GM21381 (cell line): ENCODE measurements at regions not wholly inside any gene's neighbourhood (a gene's known extent, or its start where the extent isn't known, plus 50 kb on each side); places are given as distances from the start of the nearest gene placed in this dataset.
"Not testable (repeated sequence)": the region's sequence is repeated elsewhere in the genome, so short reads cannot be mapped to it uniquely, and the experiment has no call there.

Source experiments
- ATAC-seq: cut with Tn5 transposase; IDR thresholded peaks from one replicate; pipeline ENCODE4 v1.9.1; 2021; ENCODE audit warnings: mild to moderate bottlenecking, moderate library complexity; ENCODE audit not compliant: unreplicated experiment

DNA sequence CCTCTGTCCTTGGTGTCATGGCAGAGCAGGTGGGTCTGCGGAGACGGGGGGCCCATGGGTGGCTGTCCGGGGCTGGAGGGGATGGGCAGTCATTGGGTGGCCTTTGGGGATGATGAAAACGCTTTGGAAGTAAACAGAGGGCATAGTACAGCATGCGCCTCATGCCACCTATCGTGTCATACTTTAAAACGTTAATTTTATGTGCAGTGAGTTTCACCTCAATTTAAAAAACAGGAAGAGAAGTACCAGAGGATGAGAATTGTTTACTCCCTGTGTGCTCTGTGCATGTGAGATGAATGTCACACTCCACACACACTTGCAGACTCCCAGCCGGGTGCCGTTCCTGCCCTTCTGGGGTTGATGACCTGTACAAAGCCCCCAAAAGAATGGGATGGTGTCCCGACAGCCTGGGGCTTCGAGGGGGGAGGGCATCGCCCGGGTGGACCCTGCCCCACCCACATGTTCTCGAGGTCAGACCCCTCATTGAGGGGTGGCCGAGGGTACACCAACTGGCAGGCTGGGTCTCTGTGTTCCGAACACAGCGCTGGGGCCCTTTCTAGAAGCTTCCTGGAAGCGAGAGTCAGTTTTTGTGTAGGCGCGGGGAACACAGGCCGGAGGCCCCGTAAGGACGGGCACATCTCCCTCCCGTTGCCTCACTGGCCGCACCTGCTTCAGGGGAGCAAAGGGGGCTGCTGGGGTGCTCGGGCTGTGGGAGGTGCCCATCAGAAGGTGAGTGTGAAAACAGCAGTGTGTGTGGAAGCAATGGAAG lies 153.2 kb downstream of the LAT start:
- ATAC-seq = not testable (repeated sequence)

DNA sequence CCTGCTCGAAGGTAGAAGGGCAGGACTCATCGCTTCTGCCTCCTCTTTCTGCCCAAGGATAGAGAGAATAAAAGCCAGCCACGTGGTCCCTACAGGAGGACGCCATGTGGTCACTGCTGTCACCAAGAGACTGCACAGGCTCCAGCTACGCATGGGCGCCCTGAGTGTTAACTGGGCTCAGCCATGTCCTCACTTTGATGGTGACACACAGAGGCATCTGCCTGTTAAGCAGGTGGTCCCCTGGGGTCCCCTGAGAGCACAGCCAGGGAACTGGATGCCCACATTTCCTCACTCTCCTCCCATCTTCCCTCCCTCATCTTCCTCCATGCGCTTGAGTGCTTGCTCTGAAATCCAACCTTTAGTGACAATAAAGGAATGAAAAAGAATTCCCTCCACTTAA lies 152.6 kb downstream of the LAT start:
- not testable (repeated sequence) for ATAC-seq

DNA sequence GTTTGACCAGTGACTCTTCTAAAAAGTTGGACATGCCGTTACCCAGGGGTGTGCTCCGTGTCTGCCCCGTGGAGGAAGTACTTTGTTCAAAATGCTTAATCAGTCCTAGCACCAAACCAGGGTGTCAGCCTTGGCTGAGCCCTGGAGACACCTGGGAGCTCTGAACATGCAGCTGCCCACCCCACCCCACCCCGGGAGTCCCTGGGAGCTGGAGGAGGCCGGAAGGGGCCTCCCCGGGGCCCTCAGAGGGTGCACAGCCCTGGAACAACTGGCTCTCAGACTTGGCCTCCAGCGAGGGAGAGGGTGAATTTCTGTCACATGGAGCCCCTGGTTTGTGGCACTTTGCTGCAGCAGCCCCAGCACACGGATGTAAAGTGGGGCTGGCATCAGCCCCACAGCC lies 152.1 kb downstream of the LAT start:
- ATAC-seq = not testable (repeated sequence)

DNA sequence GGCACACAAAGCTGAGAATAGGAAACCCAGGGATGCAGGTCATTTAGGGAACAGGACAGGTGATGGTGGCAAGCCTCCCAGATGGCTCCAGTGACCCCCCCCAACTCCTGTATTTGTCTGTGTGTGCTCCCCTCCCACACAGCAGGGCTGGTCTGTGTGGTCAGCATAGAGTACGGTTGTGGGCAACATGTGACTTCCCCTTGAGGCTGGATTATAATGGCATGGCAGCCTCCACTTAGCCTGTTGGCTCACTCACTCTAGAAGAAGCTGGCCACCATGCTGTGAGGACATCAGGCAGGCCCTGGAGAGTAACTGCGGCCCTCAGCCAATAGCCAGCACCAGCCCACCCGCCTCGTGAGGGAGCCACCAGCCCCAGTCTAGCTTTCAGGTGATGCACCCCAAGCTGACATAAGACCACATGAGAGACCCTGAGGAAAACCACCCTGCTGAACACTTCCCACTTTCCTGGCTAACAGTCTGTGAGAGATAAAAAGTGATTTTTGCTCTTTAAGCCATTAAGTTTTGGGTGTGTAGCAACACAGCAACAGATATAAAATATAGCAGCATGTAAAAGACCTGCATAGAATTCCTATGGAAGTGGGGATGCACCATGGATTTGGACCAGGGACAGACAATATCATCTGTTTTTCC lies 151.3 kb downstream of the LAT start:
- ATAC-seq = not testable (repeated sequence)

DNA sequence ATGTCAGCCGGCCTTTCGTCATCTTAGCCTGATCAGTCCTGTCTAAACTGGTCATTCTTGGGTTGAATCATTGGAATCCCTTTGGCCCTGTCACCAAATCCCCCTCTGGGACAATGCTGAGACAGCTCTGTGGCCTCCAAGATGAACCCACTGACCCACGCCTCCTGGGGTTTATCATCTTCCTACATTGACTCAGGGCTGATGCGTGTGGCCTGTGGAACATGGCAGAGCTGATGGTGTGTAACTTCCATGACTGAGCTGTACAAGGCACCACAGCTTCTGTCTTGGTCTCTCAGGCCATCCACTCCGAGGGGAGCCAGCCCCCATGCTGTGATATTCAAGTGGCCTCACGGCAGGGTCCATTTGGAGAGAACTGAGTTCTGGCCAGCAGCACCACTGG lies 150.2 kb downstream of the LAT start:
- ATAC-seq = not testable (repeated sequence)

DNA sequence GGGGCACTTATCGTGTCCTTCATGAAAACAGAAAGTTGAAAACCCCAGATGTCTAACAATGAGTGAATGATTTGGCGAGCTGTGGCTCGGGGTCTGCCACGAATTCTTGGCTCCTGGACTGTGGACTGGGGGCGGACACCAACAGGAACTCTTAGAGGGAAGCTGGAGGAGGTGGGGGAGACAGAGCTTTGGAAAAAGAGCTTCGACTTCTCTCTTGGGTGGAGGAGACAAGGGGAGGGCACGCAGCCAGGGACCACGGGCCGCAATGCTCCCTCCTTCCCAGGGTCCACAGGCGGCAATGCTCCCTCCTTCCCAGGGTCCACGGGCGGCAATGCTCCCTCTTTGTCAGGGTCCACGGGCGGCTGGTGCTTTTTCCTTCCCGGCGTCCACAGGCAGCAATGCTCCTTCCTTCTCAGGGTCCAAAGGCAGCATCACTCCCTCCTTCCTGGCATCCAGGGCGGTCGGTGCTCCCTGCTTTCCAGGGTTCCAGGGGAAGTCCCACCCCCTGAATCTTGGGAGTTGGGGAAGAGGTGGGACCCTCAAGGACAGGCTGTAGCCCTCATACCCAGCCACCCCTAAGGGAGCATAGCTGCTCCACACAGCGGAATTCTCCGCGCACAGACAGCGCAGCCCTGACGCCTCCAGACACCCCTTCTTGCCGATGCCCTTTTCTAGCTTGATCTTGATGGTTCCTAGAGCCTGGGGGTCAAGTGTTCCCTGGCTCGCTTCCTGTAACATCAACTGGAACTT lies 149.0 kb downstream of the LAT start:
- ATAC-seq = not testable (repeated sequence)

DNA sequence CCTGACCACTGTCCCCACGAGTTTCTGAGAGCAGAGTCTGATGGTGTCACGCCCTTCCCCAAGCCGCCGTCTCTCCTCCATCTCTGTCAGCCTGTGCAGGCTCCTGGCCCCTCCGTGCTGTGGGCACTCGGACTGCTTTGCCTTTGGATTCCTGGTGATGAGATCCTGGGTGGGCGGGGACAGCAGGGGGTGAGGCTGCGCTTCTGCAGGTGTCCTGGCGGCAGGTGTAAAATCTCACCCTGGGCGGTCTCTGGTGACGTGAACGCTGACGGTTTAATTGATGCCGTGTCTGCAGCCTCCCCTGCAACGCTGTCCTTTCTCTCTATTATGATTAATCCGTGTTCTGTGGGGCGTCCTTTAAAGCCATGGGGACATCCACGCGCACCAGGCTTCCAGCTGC lies 148.0 kb downstream of the LAT start:
- not testable (repeated sequence) for ATAC-seq

DNA sequence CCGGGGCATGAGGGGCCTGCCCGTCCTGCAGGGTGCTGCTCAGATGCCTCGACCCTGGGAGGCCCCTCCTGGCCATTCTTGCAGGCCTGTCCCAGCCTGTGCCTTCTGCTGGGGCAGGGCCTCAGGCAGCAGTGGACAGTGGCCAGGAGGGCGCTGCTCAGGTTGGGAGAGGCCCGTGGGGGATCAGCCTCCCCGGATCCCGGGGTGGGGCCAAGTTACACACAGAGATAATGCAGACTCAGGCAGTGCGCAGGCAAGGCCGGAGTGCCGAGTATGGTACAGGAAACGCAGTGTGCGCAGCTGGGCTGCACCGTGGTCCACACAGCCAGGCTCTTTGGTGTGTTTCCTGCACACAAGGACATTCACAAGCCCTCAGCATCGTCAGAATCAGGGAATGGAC lies 147.6 kb downstream of the LAT start:
- not testable (repeated sequence) for ATAC-seq

DNA sequence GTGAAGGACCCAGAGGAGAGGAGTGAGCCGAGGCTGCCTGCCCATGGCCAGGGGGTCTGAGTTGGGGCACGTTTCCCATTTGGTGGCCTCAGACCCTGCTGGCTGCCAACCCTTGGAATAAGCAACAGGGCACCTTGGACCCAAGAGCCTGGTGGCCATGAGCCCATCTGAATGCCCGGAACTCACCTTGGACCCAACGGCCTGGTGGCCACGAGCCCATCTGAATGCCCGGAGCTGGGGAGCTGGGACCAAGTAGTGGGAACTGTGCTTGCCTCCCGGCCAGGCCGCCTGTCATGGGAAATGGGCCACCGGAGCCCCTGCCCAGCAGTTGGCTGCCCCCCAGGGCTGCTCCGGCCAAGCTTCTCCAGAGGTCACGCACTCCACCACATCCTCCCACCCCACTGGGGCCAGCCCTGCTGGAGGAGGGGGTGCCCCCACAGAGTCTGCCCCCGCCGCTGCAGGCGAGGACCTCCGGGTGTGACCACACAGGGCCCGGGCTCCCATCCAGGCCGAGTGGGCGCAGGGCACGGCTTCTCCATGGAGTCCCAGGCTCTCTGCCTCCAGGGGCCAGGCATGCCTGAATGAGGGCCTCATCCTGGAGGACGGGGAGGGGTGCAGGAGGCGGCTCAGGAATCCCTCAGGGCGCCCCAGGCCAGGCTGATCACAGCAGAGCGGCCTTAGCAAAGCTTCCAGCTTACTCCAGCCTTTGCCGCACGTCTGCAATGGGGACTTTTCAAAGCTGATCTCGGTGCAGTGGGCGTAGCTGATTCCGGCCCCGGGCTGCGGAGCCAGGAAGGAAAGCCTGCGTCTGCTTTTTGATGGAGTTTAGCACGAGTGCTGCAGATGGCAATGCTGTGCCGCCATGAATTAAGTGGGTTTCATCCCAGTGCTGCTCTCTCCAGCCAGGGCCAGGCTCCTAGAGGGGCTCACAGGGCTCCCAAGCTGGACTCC lies 146.3 kb downstream of the LAT start:
- ATAC-seq = not testable (repeated sequence)

DNA sequence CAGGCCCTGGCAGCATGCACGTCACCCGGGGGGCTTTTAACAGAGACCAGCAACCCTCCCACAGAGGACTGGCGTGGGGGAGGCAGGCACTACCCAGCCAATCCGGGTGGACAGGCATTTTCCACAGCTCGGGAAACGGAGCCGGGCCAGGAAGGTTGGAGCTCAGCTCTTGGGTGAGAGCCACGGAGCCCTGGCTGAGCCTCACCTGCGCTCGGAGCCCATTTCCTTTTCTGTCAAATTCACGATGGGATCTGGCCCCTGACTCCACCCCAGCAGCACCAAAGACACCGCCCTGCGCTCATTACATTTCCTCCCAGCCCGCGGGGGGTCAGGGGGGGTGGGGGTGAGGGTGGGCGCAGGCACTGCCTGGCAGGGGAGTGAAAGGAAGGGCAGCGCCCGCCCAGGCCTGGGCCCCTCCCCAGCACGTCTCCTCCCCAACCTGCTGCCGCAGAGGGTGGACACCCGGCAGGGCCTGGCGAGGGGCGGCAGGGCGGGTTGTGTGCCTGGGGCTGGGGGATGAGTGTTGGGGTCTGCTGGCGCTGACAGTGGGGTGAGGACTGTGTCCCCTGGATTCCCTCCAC lies 145.4 kb downstream of the LAT start:
- not testable (repeated sequence) for ATAC-seq

DNA sequence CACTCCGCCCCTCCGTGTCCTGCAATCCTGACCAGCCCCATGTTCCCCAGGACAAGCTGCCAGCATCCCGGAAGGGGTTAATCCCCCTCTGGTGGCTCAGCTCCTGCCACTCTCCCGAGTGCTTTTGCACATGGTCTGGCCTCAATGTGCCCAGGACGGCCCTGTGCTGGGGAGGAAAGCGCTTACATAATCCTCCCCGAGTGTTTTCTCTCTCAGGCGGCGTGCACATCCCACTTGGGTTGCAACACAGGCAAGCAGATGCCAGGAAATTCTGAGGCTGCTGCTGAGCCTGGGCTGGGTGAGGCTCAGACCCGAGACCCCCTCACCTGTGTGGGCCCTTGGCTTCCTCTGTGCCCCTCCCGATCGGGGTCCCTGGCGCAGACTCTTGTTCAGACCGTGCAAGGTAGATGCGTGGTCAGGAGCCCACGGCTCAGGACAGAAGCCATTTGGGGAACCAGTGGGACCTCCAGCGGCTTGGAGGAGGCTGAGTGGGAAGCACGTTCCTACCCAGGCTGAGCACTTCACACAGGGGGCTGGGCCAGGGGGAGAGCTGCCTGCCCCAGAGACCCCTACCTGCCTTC lies 144.7 kb downstream of the LAT start:
- ATAC-seq = not testable (repeated sequence)

DNA sequence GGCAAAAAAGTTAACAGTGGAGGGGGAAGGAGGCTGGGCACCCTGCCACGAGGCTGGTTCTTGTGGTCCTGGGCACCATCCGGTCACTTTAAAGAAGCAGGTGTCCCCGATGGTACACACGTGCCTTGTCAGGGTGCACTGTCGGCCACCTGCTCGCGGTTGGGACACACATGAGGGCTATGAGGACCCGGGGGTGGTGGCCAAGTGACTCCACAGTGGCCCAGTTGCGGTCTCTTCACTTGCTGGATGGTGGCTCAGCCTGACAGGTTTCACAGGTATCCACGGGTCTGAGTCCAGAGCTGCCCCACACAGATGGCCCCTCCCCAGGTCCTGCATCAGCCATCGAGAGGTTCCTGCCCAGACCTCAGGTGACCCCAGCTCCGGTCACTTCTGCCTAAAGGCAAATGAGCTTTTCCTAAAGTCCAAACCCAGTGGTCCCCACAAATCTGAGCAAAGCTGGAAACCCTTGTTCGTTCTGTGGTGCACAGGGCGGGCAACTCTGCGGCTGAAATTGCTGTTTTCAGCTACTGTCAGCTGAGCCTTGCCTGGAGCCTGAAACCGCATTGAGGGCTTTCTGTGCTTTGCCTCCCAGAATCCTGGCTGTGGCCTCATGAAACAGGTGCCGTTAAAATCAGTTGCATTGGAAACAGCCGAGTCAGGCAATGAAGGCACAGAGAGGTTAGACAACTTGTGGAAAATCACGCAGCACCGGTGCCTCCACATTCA lies 144.0 kb downstream of the LAT start:
- ATAC-seq = not testable (repeated sequence)

DNA sequence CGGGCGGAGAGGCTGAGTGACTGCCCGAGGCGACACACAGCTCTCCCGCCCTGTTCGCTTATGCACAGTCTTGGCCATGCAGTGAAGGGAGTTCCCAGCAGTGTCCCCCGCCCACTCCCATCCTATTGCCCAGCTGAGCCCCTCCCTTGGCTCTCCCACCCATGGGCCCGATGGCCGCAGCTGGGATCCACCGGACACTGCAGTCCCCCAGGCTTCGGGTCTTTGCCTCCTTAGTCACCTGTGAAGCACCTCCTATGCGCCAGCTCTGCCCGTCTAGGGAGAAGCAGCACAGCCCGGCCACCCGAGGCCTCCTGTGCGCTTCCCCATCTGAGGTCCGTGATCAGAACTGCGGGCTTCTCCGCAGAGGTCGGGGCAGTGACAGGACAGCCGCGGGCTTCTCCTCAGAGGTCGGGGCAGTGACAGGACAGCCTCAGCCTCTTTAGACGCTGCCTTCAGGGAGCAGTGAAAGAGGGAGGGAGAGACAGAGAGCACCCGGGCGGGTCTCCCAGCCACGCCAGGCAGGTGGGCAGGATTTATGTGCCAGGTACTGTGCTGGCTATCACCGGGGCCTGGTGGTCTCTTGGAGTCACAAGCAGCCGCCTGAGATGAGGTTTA lies 143.1 kb downstream of the LAT start:
- ATAC-seq = not testable (repeated sequence)

DNA sequence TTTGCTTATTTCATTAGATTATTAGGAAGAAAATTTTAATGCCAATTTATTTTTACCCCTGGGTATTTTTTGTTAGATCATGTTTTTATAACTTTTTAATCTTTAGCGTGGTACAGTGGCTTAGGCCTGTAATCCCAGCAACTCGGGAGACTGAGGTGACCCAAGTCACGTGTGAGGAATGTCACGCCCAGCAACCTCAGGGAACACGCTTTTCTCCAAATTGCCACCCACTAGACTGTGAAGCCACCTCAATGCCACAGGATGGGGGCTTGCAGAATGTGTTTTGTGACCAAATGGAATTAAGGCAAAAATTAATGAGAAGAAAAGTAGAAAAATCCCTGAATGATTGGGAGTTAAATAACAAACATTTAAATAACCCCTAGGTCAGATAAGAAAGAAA lies 141.8 kb downstream of the LAT start:
- ATAC-seq = no peak

DNA sequence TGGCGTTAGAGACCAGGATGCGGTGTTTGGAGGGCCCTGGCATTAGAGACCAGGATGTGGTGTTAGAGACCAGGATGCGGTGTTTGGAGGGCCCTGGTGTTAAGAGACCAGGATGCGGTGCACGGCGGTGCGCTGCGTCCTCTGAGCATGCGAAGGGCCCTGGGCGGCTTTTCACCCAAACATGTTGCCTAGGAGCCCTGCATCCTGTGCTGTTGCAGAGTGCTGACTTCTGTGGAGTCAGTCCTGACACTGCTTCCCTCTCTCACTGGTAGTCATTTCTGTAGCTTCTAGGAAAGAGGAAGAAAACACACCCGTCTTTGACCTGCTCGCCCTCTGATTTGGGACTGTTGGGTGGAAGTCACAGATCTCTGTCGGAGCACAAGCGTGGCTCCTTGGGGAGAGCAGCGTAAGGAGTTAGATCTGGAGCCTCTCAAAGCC lies 141.2 kb downstream of the LAT start:
- no peak for ATAC-seq

DNA sequence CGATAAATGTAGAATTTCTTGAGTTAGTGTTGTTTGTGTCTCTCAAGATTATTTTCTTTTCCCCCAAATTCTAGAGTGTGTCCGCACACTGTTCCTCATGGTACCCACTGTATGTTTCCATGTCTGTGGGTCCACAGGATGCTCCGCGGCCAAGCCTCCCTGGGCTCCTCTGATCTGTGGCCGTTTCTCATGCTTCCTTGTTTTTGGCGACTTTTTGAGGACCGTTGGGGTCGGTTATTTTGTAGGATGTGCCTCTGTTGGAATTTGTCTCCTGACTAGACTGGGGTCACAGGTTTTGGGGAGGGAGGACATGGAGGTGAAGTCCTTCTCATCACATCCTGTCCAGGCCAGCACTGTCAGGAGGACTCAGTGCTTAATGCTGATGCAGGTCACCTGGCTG lies 140.0 kb downstream of the LAT start:
- ATAC-seq = no peak

DNA sequence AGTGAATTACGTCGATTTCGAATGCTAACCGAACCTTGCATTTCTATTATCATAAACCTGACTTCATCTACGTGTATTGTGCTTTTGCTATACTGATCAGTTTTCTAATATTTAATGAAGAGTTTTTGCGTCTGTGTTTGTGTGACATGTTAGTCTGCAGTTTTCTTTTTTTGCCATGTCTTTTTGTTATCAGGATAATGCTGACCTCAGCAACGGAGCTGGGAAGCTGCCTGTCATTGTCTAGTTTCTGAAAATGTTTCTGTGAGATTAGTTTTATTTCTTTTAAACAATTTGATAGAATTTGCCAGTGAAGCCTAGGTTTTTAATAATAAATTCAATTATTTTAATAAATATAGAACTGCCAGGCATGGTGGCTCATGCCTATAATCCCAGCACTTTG lies 139.3 kb downstream of the LAT start:
- ATAC-seq = not testable (repeated sequence)

DNA sequence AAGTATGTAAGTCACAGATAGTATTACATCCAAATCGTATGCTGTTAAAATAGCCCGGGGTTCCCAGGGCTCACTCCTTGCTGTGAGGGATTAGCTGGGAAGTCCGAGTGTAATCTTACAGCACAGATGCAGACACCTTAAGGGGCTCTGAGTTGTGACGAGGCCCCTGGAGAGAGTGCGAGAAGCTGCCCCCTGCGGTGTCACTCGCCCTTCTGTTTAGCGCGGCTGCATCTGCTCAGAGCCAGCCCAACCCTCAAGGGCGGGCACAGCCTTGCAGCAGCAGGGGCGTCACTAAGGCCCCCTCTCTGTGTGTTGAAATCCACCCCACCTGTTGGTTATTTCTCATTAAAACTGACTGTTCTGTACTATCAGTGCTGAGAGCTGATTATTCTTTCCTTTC lies 135.8 kb downstream of the LAT start:
- not testable (repeated sequence) for ATAC-seq
